Neuronal stem cell (in vitro differentiated cells): ENCODE measurements at regions not wholly inside any gene's neighbourhood (a gene's known extent, or its start where the extent isn't known, plus 50 kb on each side); places are given as distances from the start of the nearest gene placed in this dataset.

Experiments used
- DNase-seq: peaks from one replicate; pipeline ENCODE4 v3.0.0-alpha.2; 2013; ENCODE audit warnings: low spot score
- H2AFZ ChIP-seq: one replicate; pipeline ENCODE4 v1.6.1; 2013; ENCODE audit warnings: mild to moderate bottlenecking, low read length, inconsistent platforms
- H2AK5ac ChIP-seq: 2 replicates; pipeline ENCODE4 v1.6.1; 2013; ENCODE audit warnings: low read depth, mild to moderate bottlenecking, inconsistent platforms, low read length, moderate library complexity, mixed read lengths
- H2BK120ac ChIP-seq: 2 replicates; pipeline ENCODE4 v1.6.1; 2013; ENCODE audit warnings: low read depth, mild to moderate bottlenecking, inconsistent platforms, low read length, moderate library complexity, mixed read lengths
- H2BK12ac ChIP-seq: one replicate; pipeline ENCODE4 v1.6.1; 2013; ENCODE audit warnings: low read length, inconsistent platforms
- H2BK15ac ChIP-seq: 2 replicates; pipeline ENCODE4 v1.6.1; 2013; ENCODE audit warnings: mild to moderate bottlenecking, low read length, inconsistent platforms, mixed read lengths
- H2BK5ac ChIP-seq: one replicate; pipeline ENCODE4 v1.6.1; 2013; ENCODE audit warnings: inconsistent platforms, mild to moderate bottlenecking, low read length, moderate library complexity
- H3K14ac ChIP-seq: one replicate; pipeline ENCODE4 v1.6.1; 2013; ENCODE audit warnings: low read length, inconsistent platforms
- H3K18ac ChIP-seq: 2 replicates; pipeline ENCODE4 v1.6.1; 2013; ENCODE audit warnings: low read length, inconsistent platforms
- H3K23ac ChIP-seq: 2 replicates; pipeline ENCODE4 v1.6.1; 2013; ENCODE audit warnings: low read depth, mild to moderate bottlenecking, mixed read lengths, low read length, inconsistent platforms; ENCODE audit not compliant: poor library complexity
- H3K27ac ChIP-seq: replicated peaks from 3 replicates; pipeline ENCODE4 v1.5.1; 2013; ENCODE audit warnings: low read length, inconsistent platforms
- H3K27me3 ChIP-seq, 3 experiments: 2 replicates each; pipeline ENCODE4 v1.6.1; 2013; ENCODE audit warnings: low read length in 3 of 3, mild to moderate bottlenecking in 2 of 3, inconsistent platforms in 1 of 3, low read depth in 1 of 3, mixed read lengths in 1 of 3, moderate library complexity in 1 of 3; ENCODE audit not compliant: control insufficient read depth in 3 of 3, insufficient read depth in 3 of 3
- H3K36me3 ChIP-seq, 2 donors: replicated peaks in 1 of 2; 2 replicates each; pipeline ENCODE4 v1.6.1; 2013; ENCODE audit warnings: low read length in 2 of 2; ENCODE audit not compliant: control insufficient read depth in 2 of 2, insufficient read depth in 2 of 2
- H3K4ac ChIP-seq: 2 replicates; pipeline ENCODE4 v1.6.1; 2013; ENCODE audit warnings: inconsistent platforms, mild to moderate bottlenecking, low read length, moderate library complexity
- H3K4me1 ChIP-seq, 2 donors: 1 replicate in 1 of 2; 2 replicates in 1 of 2; pipeline ENCODE4 v1.6.1; 2013; ENCODE audit warnings: low read length in 2 of 2, low read depth in 1 of 2; ENCODE audit not compliant: control insufficient read depth in 2 of 2, insufficient read depth in 1 of 2
- H3K4me2 ChIP-seq: one replicate; pipeline ENCODE4 v1.6.1; 2013; ENCODE audit warnings: mild to moderate bottlenecking, low read length, inconsistent platforms; ENCODE audit not compliant: insufficient read depth, poor library complexity, severe bottlenecking
- H3K4me3 ChIP-seq, 2 donors: 2 replicates each; pipeline ENCODE4 v1.5.1; 2013; ENCODE audit warnings: low read length in 2 of 2, mild to moderate bottlenecking in 2 of 2, inconsistent platforms in 1 of 2, moderate library complexity in 1 of 2
- H3K79me1 ChIP-seq: one replicate; pipeline ENCODE4 v1.6.1; 2013; ENCODE audit warnings: low read depth, mild to moderate bottlenecking, inconsistent platforms, low read length, moderate library complexity
- H3K9ac ChIP-seq: one replicate; pipeline ENCODE4 v1.6.1; 2013; ENCODE audit warnings: mild to moderate bottlenecking, low read depth, low read length, inconsistent platforms; ENCODE audit not compliant: poor library complexity
- H3K9me3 ChIP-seq, 2 donors: replicated peaks in 1 of 2; 2 replicates each; pipeline versions ENCODE3 to v1.6.1; 2013; ENCODE audit warnings: low read length in 2 of 2, mild to moderate bottlenecking in 2 of 2, inconsistent platforms in 1 of 2, low read depth in 1 of 2, mixed read lengths in 1 of 2, moderate library complexity in 1 of 2; ENCODE audit not compliant: control insufficient read depth in 2 of 2, insufficient read depth in 1 of 2
- H4K8ac ChIP-seq: one replicate; pipeline ENCODE4 v1.6.1; 2013; ENCODE audit warnings: low read depth, mild to moderate bottlenecking, inconsistent platforms, low read length, moderate library complexity
- H4K91ac ChIP-seq: one replicate; pipeline ENCODE4 v1.6.1; 2013; ENCODE audit warnings: low read length, low read depth, mild to moderate bottlenecking, inconsistent platforms; ENCODE audit not compliant: poor library complexity
- WGBS, 2 donors: extraction: QIAGEN DNeasy Blood & Tissue Kit; methylation state at CpG; one replicate each; pipeline ENCODE4 v1.1.7; 2013; ENCODE audit warnings: missing lambda C conversion rate in 2 of 2, mixed read lengths in 1 of 2; ENCODE audit not compliant: insufficient read length in 2 of 2, insufficient replicate concordance in 1 of 2; ENCODE audit errors: extremely low coverage in 2 of 2; 5-methylcytosine and 5-hydroxymethylcytosine counted together

DNA sequence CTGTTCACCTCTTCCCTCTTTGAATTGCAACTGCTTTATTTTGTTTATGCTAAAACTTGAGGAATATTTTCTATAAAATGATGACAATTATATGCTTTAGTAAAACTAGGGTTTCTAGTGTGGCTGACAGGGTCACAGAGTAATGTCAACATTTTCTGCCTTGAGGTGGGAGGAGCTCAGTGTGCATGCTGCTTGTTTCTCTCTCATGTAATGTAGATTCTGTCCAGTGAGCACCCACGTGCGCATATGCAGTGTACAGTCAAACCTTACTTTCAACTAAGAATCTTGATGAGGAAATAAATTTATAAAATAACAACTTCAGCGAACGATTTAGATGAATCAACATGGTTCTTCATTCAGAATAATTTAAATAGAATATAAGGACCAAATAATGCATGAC, 603.9 kb downstream of the PCDH17 start:
- Histone ChIP-seq H3K79me1 (no peaks in the 10 kb centered on the region), H3K36me3 (no peaks in the 10 kb centered on the region), H2BK15ac (no peak overlapping the region), H3K27me3 (no peaks in the 10 kb centered on the region), H3K9ac (no peak overlapping the region), H3K23ac (no peak overlapping the region), H3K18ac (no peak overlapping the region), H4K8ac (no peak overlapping the region), H3K14ac (no peak overlapping the region), H2AFZ (no peak overlapping the region), H3K4me2 (no peak overlapping the region), H3K9me3 (no peaks in the 10 kb centered on the region), H2AK5ac (no peak overlapping the region), H2BK5ac (no peak overlapping the region), H3K4ac (no peak overlapping the region), H3K4me3 (no peak overlapping the region), H4K91ac (no peak overlapping the region), H3K27ac (no peak overlapping the region), H2BK120ac (no peak overlapping the region), H2BK12ac (no peak overlapping the region), H3K4me1 (no peaks in the 10 kb centered on the region)
- no CpG with 5 or more reads among the region's 4 CpGs for WGBS, 2 donors
- DNase-seq = no peak

- H3K4me2 ChIP-seq = no peak overlapping the region
- DNase-seq = no peak
- H3K9me3 ChIP-seq = peaks cover 0 to under 1% of the 10 kb centered on the region in 2 donors
- peak overlapping the region; percentile 75 for H4K8ac ChIP-seq
- H3K18ac ChIP-seq = peak overlapping the region; percentile 23
- no peak overlapping the region for H3K4ac ChIP-seq
- H3K4me3 ChIP-seq = no peak overlapping the region
- no peak overlapping the region for H2BK15ac ChIP-seq
- no peak overlapping the region for H2BK5ac ChIP-seq
- no peak overlapping the region for H3K9ac ChIP-seq
- peak overlapping the region; percentile 73 for H4K91ac ChIP-seq
- H3K36me3 ChIP-seq = no peaks in the 10 kb centered on the region
- no peak overlapping the region for H3K27ac ChIP-seq
- no peak overlapping the region for H2BK120ac ChIP-seq
- no CpG with 5 or more reads among the region's 10 CpGs for WGBS, 2 donors
- peak overlapping the region; percentile 60 for H2AFZ ChIP-seq
- H3K14ac ChIP-seq = peak overlapping the region; percentile 17
- H3K23ac ChIP-seq = no peak overlapping the region
- H2BK12ac ChIP-seq = no peak overlapping the region
- no peaks in the 10 kb centered on the region for H3K4me1 ChIP-seq
- H3K27me3 ChIP-seq = no peaks in the 10 kb centered on the region
- H3K79me1 ChIP-seq = no peaks in the 10 kb centered on the region
- H2AK5ac ChIP-seq = no peak overlapping the region
Measured at GRCh38 chr13:58238972-58239773, 607.6 kb downstream of the PCDH17 start.

- H2BK120ac ChIP-seq = no peak overlapping the region
- H4K8ac ChIP-seq = peak overlapping the region; percentile 75
- no peak overlapping the region for H2BK15ac ChIP-seq
- no peaks in the 10 kb centered on the region for H3K36me3 ChIP-seq
- no peak overlapping the region for H2BK5ac ChIP-seq
- no peak overlapping the region for H2BK12ac ChIP-seq
- peak overlapping the region; percentile 39 for H2AFZ ChIP-seq
- no peak for DNase-seq
- H3K9me3 ChIP-seq = peaks cover 0 to 3% of the 10 kb centered on the region in 2 donors
- peak overlapping the region; percentile 59 for H3K18ac ChIP-seq
- H3K4me3 ChIP-seq = no peak overlapping the region
- H3K9ac ChIP-seq = no peak overlapping the region
- H3K4me1 ChIP-seq = no peaks in the 10 kb centered on the region
- H3K27ac ChIP-seq = no peak overlapping the region
- no CpG with 5 or more reads among the region's 9 CpGs for WGBS, 2 donors
- H3K27me3 ChIP-seq = no peaks in the 10 kb centered on the region
- H3K4ac ChIP-seq = no peak overlapping the region
- H2AK5ac ChIP-seq = no peak overlapping the region
- H3K79me1 ChIP-seq = no peaks in the 10 kb centered on the region
- no peak overlapping the region for H3K23ac ChIP-seq
- H3K14ac ChIP-seq = no peak overlapping the region
- H4K91ac ChIP-seq = peak overlapping the region; percentile 73
- H3K4me2 ChIP-seq = no peak overlapping the region
Measured at GRCh38 chr13:58239774-58240268, 608.3 kb downstream of the PCDH17 start.

- no peak overlapping the region for H3K4me2 ChIP-seq
- no peak overlapping the region for H2AK5ac ChIP-seq
- H2AFZ ChIP-seq = no peak overlapping the region
- no peaks in the 10 kb centered on the region for H3K79me1 ChIP-seq
- H2BK15ac ChIP-seq = no peak overlapping the region
- H2BK5ac ChIP-seq = no peak overlapping the region
- H3K18ac ChIP-seq = no peak overlapping the region
- H4K8ac ChIP-seq = no peak overlapping the region
- no peak for DNase-seq
- no peak overlapping the region for H4K91ac ChIP-seq
- no peak overlapping the region for H2BK120ac ChIP-seq
- H3K23ac ChIP-seq = no peak overlapping the region
- no peak overlapping the region for H3K4ac ChIP-seq
- no peak overlapping the region for H3K9ac ChIP-seq
- no peaks in the 10 kb centered on the region for H3K36me3 ChIP-seq
- H2BK12ac ChIP-seq = no peak overlapping the region
- H3K27ac ChIP-seq = no peak overlapping the region
- WGBS, 2 donors = no CpG with 5 or more reads among the region's 2 CpGs
- H3K9me3 ChIP-seq = peaks cover 0 to 6% of the 10 kb centered on the region in 2 donors
- H3K4me3 ChIP-seq = no peak overlapping the region
- H3K14ac ChIP-seq = no peak overlapping the region
- no peaks in the 10 kb centered on the region for H3K27me3 ChIP-seq
- H3K4me1 ChIP-seq = no peaks in the 10 kb centered on the region
Measured at GRCh38 chr13:58247080-58247479, 615.5 kb downstream of the PCDH17 start.
